SK-N-SH treated with all-trans-retinoic acid at 6 μM for 48 hours (cell line): ENCODE measurements at regions not wholly inside any gene's neighbourhood (a gene's known extent, or its start where the extent isn't known, plus 50 kb on each side); places are given as distances from the start of the nearest gene placed in this dataset.
"Not testable (repeated sequence)": the region's sequence is repeated elsewhere in the genome, so short reads cannot be mapped to it uniquely, and the experiment has no call there.

Experiments
- BACH2 ChIP-seq: fragments of 250-450 bp; sonication (Bioruptor Pico); IDR thresholded peaks from 2 replicates; pipeline ENCODE4 v1.9.0; 2021; ENCODE audit warnings: mild to moderate bottlenecking, borderline replicate concordance
- ESRRG ChIP-seq: fragments of 250-450 bp; sonication (Bioruptor Pico); IDR thresholded peaks from 2 replicates; pipeline ENCODE4 v1.6.1; 2021; ENCODE audit warnings: mild to moderate bottlenecking
- ZFP3 ChIP-seq: fragments of 250-450 bp; sonication (Bioruptor Pico); IDR thresholded peaks from 2 replicates; pipeline ENCODE4 v1.5.0; 2020; ENCODE audit warnings: mild to moderate bottlenecking, moderate library complexity
- ZNF70 ChIP-seq: fragments of 450-650 bp; formaldehyde crosslinking; IDR thresholded peaks from 2 replicates; pipeline ENCODE4 v1.5.0; 2020; ENCODE audit warnings: mild to moderate bottlenecking, moderate library complexity
- TF ChIP-seq, protein P1 (sequence below): fragments of 250-450 bp; sonication (Bioruptor Pico); IDR thresholded peaks from 2 replicates; pipeline ENCODE4 v1.8.0; 2020; ENCODE audit warnings: mild to moderate bottlenecking, moderate library complexity, borderline replicate concordance

- TF ChIP-seq BACH2; ZNF70 (CRISPR knock-in tag); ESRRG; ZFP3 (CRISPR knock-in tag): not testable (repeated sequence)
- TF ChIP-seq, protein P1, sequence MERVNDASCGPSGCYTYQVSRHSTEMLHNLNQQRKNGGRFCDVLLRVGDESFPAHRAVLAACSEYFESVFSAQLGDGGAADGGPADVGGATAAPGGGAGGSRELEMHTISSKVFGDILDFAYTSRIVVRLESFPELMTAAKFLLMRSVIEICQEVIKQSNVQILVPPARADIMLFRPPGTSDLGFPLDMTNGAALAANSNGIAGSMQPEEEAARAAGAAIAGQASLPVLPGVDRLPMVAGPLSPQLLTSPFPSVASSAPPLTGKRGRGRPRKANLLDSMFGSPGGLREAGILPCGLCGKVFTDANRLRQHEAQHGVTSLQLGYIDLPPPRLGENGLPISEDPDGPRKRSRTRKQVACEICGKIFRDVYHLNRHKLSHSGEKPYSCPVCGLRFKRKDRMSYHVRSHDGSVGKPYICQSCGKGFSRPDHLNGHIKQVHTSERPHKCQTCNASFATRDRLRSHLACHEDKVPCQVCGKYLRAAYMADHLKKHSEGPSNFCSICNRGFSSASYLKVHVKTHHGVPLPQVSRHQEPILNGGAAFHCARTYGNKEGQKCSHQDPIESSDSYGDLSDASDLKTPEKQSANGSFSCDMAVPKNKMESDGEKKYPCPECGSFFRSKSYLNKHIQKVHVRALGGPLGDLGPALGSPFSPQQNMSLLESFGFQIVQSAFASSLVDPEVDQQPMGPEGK (CRISPR knock-in tag): not testable (repeated sequence)
These were observed 117.4 kb upstream of the TENT5A start for GRCh38 chr6:81869749-81870508.
